Erythroblast (primary cell): ENCODE measurements at regions not wholly inside any gene's neighbourhood (a gene's known extent, or its start where the extent isn't known, plus 50 kb on each side); places are given as distances from the start of the nearest gene placed in this dataset.

Experiments used
- DNase-seq, 2 experiments: peaks; one replicate each; lab custom pipeline; 2025; lab: John Stamatoyannopoulos, UW
- GATA1 ChIP-seq: IDR thresholded peaks from 2 replicates; pipeline ENCODE4 v1.6.1; 2011; ENCODE audit warnings: low read depth, mild to moderate bottlenecking, control low read depth, low read length, moderate library complexity
- POLR2A ChIP-seq: IDR thresholded peaks from 2 replicates; pipeline ENCODE4 v1.6.1; 2011; ENCODE audit warnings: mild to moderate bottlenecking, low read length

GRCh38 chr12:65755596-65755978 is 68.7 kb upstream of the HMGA2 start:
- no peak for DNase-seq
- TF ChIP-seq GATA1 (no peak), POLR2A (no peak)

GRCh38 chr12:65756267-65756666 is 68.0 kb upstream of the HMGA2 start:
- no peak for DNase-seq
- no peak for TF ChIP-seq GATA1
- TF ChIP-seq POLR2A, result no peak

- no peak for TF ChIP-seq GATA1
- TF ChIP-seq POLR2A, result no peak
- DNase-seq, result no peak
Measured at GRCh38 chr12:65756956-65757511, 67.2 kb upstream of the HMGA2 start.

- no peak for TF ChIP-seq POLR2A
- TF ChIP-seq GATA1, result no peak
- no peak for DNase-seq
Measured at GRCh38 chr12:65758401-65758800, 65.9 kb upstream of the HMGA2 start.

- no peak for TF ChIP-seq GATA1
- no peak for TF ChIP-seq POLR2A
- DNase-seq, result no peak
Measured at GRCh38 chr12:65759735-65760134, 64.5 kb upstream of the HMGA2 start.

GRCh38 chr12:65761301-65761700 is 63.0 kb upstream of the HMGA2 start:
- TF ChIP-seq GATA1 (no peak), POLR2A (no peak)
- no peak for DNase-seq

- no peak for DNase-seq
- TF ChIP-seq GATA1 (no peak), POLR2A (no peak)
Measured at GRCh38 chr12:65764325-65764724, 60.0 kb upstream of the HMGA2 start.

GRCh38 chr12:65765436-65765813 is 58.9 kb upstream of the HMGA2 start:
- no peak for DNase-seq
- TF ChIP-seq POLR2A (no peak), GATA1 (no peak)

GRCh38 chr12:65769880-65770279 is 54.4 kb upstream of the HMGA2 start:
- TF ChIP-seq GATA1 (no peak), POLR2A (no peak)
- DNase-seq, result no peak
